Hippocampal formation (tissue), 2 donors: ENCODE measurements at regions not wholly inside any gene's neighbourhood (a gene's known extent, or its start where the extent isn't known, plus 50 kb on each side); places are given as distances from the start of the nearest gene placed in this dataset.

Experiments
- DNase-seq, 2 donors: peaks; one replicate each; lab custom pipeline; 2025; lab: John Stamatoyannopoulos, UW

GRCh38 chr13:22009500-22009899 lies 338.6 kb downstream of the FGF9 start:
- no peak for DNase-seq

- DNase-seq, result no peak
These were observed 339.1 kb downstream of the FGF9 start for GRCh38 chr13:22009937-22010336.

- no peak for DNase-seq
These were observed 341.8 kb downstream of the FGF9 start for GRCh38 chr13:22012686-22013085.

GRCh38 chr13:22014469-22014868 lies 343.6 kb downstream of the FGF9 start:
- no peak for DNase-seq

- no peak for DNase-seq
These were observed 346.4 kb downstream of the FGF9 start for GRCh38 chr13:22017226-22017625.

- no peak for DNase-seq
These were observed 347.4 kb downstream of the FGF9 start for GRCh38 chr13:22018076-22018835.

DNA sequence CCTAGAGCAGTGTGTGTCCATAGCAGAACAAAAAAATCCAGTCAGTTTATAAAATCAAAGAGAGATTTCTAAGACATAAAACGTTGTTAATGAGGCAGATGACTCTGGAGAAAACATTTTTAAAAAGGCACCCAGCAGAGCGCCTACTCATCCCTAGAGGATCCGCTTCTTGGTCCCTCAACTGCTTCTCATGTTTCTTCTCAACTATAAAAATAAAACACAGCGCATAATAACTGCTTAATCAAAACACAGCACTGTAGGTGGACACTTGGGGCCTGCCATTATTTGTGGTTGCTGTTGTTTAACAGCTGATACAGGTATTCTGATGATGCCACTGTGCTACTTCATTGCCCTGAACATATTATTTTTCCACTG lies 347.9 kb downstream of the FGF9 start:
- no peak for DNase-seq

GRCh38 chr13:22024381-22024994 lies 353.6 kb downstream of the FGF9 start:
- DNase-seq, result no peak

- DNase-seq, result no peak
These were observed 356.7 kb downstream of the FGF9 start for GRCh38 chr13:22027566-22027965.

DNA sequence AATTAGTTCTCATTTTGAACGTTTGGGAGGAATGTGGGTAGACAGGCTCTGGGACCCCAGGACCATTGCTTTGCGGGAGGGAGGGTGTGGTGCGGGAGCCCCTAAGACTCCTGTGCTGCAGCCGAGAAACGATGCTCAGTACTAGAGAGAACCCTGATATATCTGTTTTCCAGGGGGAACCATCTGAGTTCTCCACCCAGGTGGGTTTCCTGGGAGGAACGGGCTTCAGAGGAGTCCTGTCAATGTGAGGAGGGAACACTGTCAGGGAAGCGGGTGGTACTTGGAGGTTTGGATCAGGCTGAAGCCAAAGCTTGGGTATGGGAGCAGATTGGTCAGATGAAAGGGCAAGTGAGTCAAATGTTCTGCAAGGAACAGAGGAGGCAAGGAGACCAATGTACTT lies 358.0 kb downstream of the FGF9 start:
- DNase-seq, result no peak

DNA sequence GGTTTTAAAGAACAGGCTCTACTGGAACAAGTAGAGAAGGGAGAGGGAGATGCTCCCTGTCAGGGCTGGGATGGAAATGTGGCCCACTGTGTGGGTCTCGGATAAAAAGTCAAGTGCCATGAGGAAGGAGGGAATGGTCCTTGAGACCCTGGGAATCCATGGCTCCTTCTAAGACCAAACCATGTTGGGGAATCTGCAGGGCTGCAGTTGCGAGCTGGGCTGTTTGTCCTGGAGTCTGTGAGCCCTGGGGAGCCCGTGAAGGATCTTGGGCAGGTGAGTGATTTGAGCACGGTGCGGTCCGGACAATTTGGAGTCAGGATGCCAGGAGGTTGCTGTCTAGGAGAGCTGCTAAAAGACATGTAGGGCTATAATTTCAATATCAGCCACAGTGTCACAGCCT lies 359.4 kb downstream of the FGF9 start:
- no peak for DNase-seq

GRCh38 chr13:22031702-22032286 lies 360.9 kb downstream of the FGF9 start:
- no peak for DNase-seq

GRCh38 chr13:22032905-22033304 lies 362.0 kb downstream of the FGF9 start:
- no peak for DNase-seq

- DNase-seq, result no peak
These were observed 369.1 kb downstream of the FGF9 start for GRCh38 chr13:22039961-22040360.

- no peak for DNase-seq
These were observed 370.0 kb downstream of the FGF9 start for GRCh38 chr13:22040810-22041364.

DNA sequence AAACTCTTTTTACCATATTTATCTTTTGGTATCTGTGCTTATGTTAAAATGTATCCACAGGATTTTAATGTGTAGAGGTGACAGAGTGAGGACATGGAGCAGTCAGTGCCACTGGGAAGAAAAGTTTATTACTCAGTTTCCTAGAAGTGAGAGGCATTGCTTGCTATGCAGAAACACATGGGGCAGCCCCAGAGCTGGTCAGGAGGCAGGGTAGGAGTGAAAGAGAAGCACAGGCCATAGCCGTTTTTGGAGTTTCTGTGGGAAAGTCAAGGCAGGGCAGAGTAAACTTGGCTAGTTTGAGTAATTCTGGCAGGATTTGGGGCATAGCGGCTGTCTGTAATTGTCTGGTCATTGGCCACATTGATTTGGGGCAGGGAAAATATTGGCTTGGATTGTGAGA lies 370.9 kb downstream of the FGF9 start:
- no peak for DNase-seq

- no peak for DNase-seq
These were observed 376.4 kb downstream of the FGF9 start for GRCh38 chr13:22047082-22047784.

DNA sequence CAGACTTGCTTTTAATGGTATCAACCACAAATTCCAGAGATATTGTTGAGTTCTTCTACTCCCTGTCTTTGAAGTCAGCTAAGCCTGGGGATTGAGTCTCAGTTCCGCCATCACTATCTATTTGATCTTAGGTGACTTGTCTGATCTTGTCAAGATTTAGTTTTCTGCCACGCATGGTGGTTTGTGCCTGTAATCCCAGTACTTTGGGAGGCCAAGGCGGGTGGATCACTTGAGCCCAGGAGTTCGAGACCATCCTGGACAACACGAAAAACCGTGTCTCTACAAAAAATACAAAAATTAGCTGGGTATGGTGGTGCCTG lies 376.9 kb downstream of the FGF9 start:
- no peak for DNase-seq

DNA sequence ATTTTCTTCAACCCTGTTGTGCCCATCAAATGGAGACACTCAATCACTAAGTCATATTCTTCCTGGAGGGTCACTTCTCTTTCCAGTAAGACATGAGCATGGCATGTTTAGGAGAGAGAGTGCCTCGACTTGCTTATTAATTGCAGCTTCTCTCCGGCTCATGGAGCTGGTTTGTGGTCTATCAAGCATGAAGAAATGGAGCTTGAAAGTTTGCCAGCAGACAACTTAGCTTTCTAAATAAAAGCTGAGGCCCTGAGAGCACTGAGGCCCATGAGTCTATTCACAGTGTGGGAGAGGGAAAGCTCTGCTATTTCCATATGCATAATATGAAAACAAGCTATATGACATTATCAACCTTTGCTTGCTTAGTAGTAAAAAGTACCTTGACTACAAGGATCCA lies 378.5 kb downstream of the FGF9 start:
- DNase-seq, result no peak

DNA sequence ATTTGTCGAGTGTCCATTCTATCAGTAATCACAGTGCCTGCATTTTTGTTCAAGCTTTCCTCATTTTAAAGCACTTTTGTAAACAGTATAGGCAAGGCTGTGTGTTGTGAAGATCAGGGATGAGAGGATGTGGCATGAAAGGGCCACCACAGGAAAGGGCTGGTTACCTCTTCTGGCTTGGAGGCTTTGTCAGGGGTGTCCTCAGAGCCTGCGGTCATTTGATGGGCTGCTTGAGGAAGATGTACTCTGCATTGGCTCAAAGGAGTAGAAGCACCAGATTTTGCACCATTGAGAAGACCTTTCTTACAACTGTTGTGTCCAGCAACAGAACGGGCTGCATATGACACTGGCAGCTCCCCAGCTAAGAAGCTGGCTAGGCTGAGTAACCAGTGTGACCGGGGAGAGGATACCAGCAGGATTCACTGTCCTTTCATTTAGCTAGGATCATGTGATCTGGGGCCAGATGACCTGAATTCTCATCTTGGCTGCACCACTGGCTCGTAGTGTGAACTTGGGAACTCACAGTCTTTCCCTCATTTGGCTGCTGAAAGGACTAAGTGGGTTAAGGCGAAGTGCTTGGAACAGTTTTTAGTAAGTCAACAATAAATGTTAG lies 380.2 kb downstream of the FGF9 start:
- DNase-seq, result no peak

- DNase-seq, result no peak
These were observed 382.2 kb downstream of the FGF9 start for GRCh38 chr13:22053053-22053452.

DNA sequence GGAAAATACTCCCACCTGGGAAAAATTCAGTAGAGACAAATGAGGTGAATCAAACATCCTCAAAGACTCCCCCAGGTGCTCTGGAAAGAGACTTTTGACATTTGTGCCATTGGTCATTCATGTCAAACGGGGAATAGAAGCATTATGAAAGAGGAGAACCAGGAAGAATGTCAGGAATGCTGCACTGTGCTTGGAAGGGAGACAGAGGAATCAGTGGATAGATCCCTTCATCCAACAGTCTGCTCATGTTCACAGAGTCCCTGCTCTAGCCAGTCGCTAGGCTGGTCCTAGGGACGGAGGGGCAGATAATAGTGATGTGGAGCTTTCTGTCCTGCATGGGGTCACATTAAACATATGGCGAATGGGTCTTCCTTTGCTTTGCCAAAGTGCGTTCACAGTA lies 384.4 kb downstream of the FGF9 start:
- DNase-seq, result no peak
